IMR-90 (cell line): ENCODE measurements at regions not wholly inside any gene's neighbourhood (a gene's known extent, or its start where the extent isn't known, plus 50 kb on each side); places are given as distances from the start of the nearest gene placed in this dataset.

Experiments
- ATAC-seq: fragments of 200-7000 bp; cut with Tn5 transposase; 2 replicates; pipeline ENCODE4 v1.9.1; 2020; ENCODE audit warnings: low read depth, mild to moderate bottlenecking, moderate library complexity
- BruUV-seq: library from RNA; stranded (reverse); fragments of 400-500 nt; replicated peaks from 2 replicates; lab custom pipeline; 2021; lab: Mats Ljungman, UMichigan
- CTCF ChIA-PET: fragments of 300-600 bp; formaldehyde crosslinking; extraction: SDS; loops from one replicate; lab custom pipeline; 2021; ENCODE audit warnings: antibody characterized with exemption; lab: Yijun Ruan, JAX
- POLR2A ChIA-PET: fragments of 300-600 bp; sonication (Branson Sonifier 250); formaldehyde crosslinking; loops from one replicate; lab custom pipeline; 2022; ENCODE audit warnings: antibody characterized with exemption; ENCODE audit not compliant: unreplicated experiment; lab: Charles Lee
- DNase-seq: peaks from one replicate; pipeline ENCODE4 v3.0.0; 2013
- H2AFZ ChIP-seq: replicated peaks from 2 replicates; pipeline ENCODE3; 2013; ENCODE audit warnings: low read length, mild to moderate bottlenecking; ENCODE audit not compliant: poor library complexity
- H2AK5ac ChIP-seq: 2 replicates; pipeline ENCODE4 v1.6.1; 2013; ENCODE audit warnings: low read depth, low read length, inconsistent platforms
- H2AK9ac ChIP-seq: replicated peaks from 2 replicates; pipeline ENCODE3; 2013; ENCODE audit warnings: mild to moderate bottlenecking, low read depth, low read length, moderate library complexity; ENCODE audit not compliant: poor library complexity
- H2BK120ac ChIP-seq: 2 replicates; pipeline ENCODE4 v1.6.1; 2013; ENCODE audit warnings: low read depth, low read length, inconsistent platforms
- H2BK15ac ChIP-seq: 3 replicates; pipeline ENCODE4 v1.6.1; 2013; ENCODE audit warnings: low read depth, low read length, inconsistent platforms
- H2BK20ac ChIP-seq: 2 replicates; pipeline ENCODE4 v1.6.1; 2013; ENCODE audit warnings: low read depth, mild to moderate bottlenecking, inconsistent platforms, low read length, moderate library complexity
- H2BK5ac ChIP-seq: 2 replicates; pipeline ENCODE4 v1.6.1; 2013; ENCODE audit warnings: mild to moderate bottlenecking, low read depth, low read length, inconsistent platforms; ENCODE audit not compliant: poor library complexity, severe bottlenecking
- H3K14ac ChIP-seq: replicated peaks from 2 replicates; pipeline ENCODE4 v1.6.1; 2013; ENCODE audit warnings: low read depth, low read length, inconsistent platforms
- H3K18ac ChIP-seq: 2 replicates; pipeline ENCODE4 v1.6.1; 2013; ENCODE audit warnings: low read depth, low read length, control low read depth
- H3K23ac ChIP-seq: 2 replicates; pipeline ENCODE4 v1.6.1; 2013; ENCODE audit warnings: low read depth, low read length, inconsistent platforms
- H3K27ac ChIP-seq: 2 replicates; pipeline ENCODE4 v1.5.1; 2013; ENCODE audit warnings: mild to moderate bottlenecking, control low read depth, low read length; ENCODE audit not compliant: insufficient read depth
- H3K27me3 ChIP-seq: 2 replicates; pipeline ENCODE4 v1.6.1; 2013; ENCODE audit warnings: low read length; ENCODE audit not compliant: control insufficient read depth, insufficient read depth
- H3K36me3 ChIP-seq: 2 replicates; pipeline ENCODE4 v1.6.1; 2013; ENCODE audit warnings: low read length, mixed read lengths; ENCODE audit not compliant: control insufficient read depth, insufficient read depth
- H3K4ac ChIP-seq: 2 replicates; pipeline ENCODE4 v1.6.1; 2013; ENCODE audit warnings: low read depth, low read length, inconsistent platforms
- H3K4me1 ChIP-seq: 2 replicates; pipeline ENCODE4 v1.6.1; 2013; ENCODE audit warnings: low read length, mixed read lengths; ENCODE audit not compliant: control insufficient read depth, insufficient read depth
- H3K4me2 ChIP-seq: 2 replicates; pipeline ENCODE4 v1.6.1; 2013; ENCODE audit warnings: low read depth, mild to moderate bottlenecking, control low read depth, low read length, moderate library complexity
- H3K4me3 ChIP-seq: 2 replicates; pipeline ENCODE4 v1.5.1; 2013; ENCODE audit warnings: low read depth, mild to moderate bottlenecking, control low read depth, low read length, moderate library complexity; ENCODE audit not compliant: insufficient read depth
- H3K56ac ChIP-seq: 2 replicates; pipeline ENCODE4 v1.6.1; 2013; ENCODE audit warnings: low read length, inconsistent platforms; ENCODE audit not compliant: insufficient read depth; ENCODE audit errors: extremely low read depth
- H3K79me1 ChIP-seq, 2 experiments: 2 replicates each; pipeline ENCODE4 v1.6.1; 2013; ENCODE audit warnings: low read length in 2 of 2, inconsistent platforms in 1 of 2, low read depth in 1 of 2
- H3K9ac ChIP-seq: 2 replicates; pipeline ENCODE4 v1.6.1; 2013; ENCODE audit warnings: low read depth, low read length, control low read depth
- H3K9me1 ChIP-seq: 2 replicates; pipeline ENCODE4 v1.6.1; 2013; ENCODE audit warnings: low read length, inconsistent platforms; ENCODE audit not compliant: insufficient read depth
- H3K9me3 ChIP-seq: 2 replicates; pipeline ENCODE4 v1.6.1; 2013; ENCODE audit warnings: low read length; ENCODE audit not compliant: control insufficient read depth, insufficient read depth
- H4K20me1 ChIP-seq: 2 replicates; pipeline ENCODE4 v1.6.1; 2013; ENCODE audit warnings: low read length, inconsistent platforms; ENCODE audit not compliant: insufficient read depth
- H4K5ac ChIP-seq: 2 replicates; pipeline ENCODE4 v1.6.1; 2013; ENCODE audit warnings: mild to moderate bottlenecking, low read depth, low read length, control low read depth
- H4K8ac ChIP-seq, 2 experiments: 2 replicates each; pipeline ENCODE4 v1.6.1; 2013; ENCODE audit warnings: low read depth in 2 of 2, low read length in 2 of 2, control low read depth in 1 of 2, inconsistent platforms in 1 of 2
- H4K91ac ChIP-seq: 2 replicates; pipeline ENCODE4 v1.6.1; 2013; ENCODE audit warnings: low read depth, low read length, inconsistent platforms; ENCODE audit not compliant: insufficient read depth
- CTCF ChIP-seq: conservative IDR thresholded peaks from 2 replicates; pipeline ENCODE4 v1.5.1; 2012; ENCODE audit warnings: mild to moderate bottlenecking, low read depth, low read length, improper control_type of control experiment
- ELK1 ChIP-seq: fragments of 150-350 bp; IDR thresholded peaks from 2 replicates; pipeline ENCODE4 v1.6.1; 2016; ENCODE audit warnings: low read depth, mild to moderate bottlenecking, low read length, moderate library complexity, borderline replicate concordance
- FOS ChIP-seq: fragments of 150-350 bp; IDR thresholded peaks from 2 replicates; pipeline ENCODE4 v1.6.1; 2016; ENCODE audit warnings: low read depth, low read length
- MAFK ChIP-seq: IDR thresholded peaks from 2 replicates; pipeline ENCODE4 v1.6.1; 2012; ENCODE audit warnings: low read depth, low read length, improper control_type of control experiment
- MAZ ChIP-seq: IDR thresholded peaks from 2 replicates; pipeline ENCODE4 v1.6.1; 2012; ENCODE audit warnings: low read depth, mild to moderate bottlenecking, low read length, improper control_type of control experiment, moderate library complexity, borderline replicate concordance
- MXI1 ChIP-seq: IDR thresholded peaks from 2 replicates; pipeline ENCODE4 v1.6.1; 2012; ENCODE audit warnings: low read depth, mild to moderate bottlenecking, low read length, moderate library complexity, borderline replicate concordance
- NFE2L2 ChIP-seq: fragments of 150-350 bp; IDR thresholded peaks from 2 replicates; pipeline ENCODE4 v1.6.1; 2016; ENCODE audit warnings: low read depth, mild to moderate bottlenecking, low read length
- POLR2A ChIP-seq: IDR thresholded peaks from 2 replicates; pipeline ENCODE4 v1.6.1; 2012; ENCODE audit warnings: mild to moderate bottlenecking, low read depth, low read length
- RAD21 ChIP-seq: IDR thresholded peaks from 2 replicates; pipeline ENCODE4 v1.6.1; 2012; ENCODE audit warnings: low read length, improper control_type of control experiment
- RCOR1 ChIP-seq: IDR thresholded peaks from 2 replicates; pipeline ENCODE4 v1.6.1; 2012; ENCODE audit warnings: mild to moderate bottlenecking, low read length, improper control_type of control experiment; ENCODE audit not compliant: insufficient replicate concordance
- SMC3 ChIP-seq: fragments of 150-350 bp; IDR thresholded peaks from 2 replicates; pipeline ENCODE4 v1.6.1; 2016; ENCODE audit warnings: low read depth, mild to moderate bottlenecking, antibody characterized with exemption, low read length, moderate library complexity
- dilution Hi-C: fragments of 300-500 bp; cut with HindIII; formaldehyde crosslinking; loops from one replicate; pipeline ENCODE4 v1.14.3; 2018; ENCODE audit warnings: low sequenced_read_pairs; ENCODE audit not compliant: unreplicated experiment
- in situ Hi-C: fragments of 300-500 bp; cut with MboI; formaldehyde crosslinking; loops from 3 replicates; pipeline ENCODE4 v1.14.3; 2019; ENCODE audit warnings: low sequenced_read_pairs, inconsistent platforms, mixed read lengths
- intact Hi-C: fragments of 100-400 bp; cut with micrococcal nuclease; formaldehyde crosslinking; loops from 2 replicates; pipeline ENCODE4 v1.10.0; 2022

GRCh38 chr6:91433660-91434534 lies 847.0 kb upstream of the MAP3K7 start (continued):
- TF ChIP-seq MXI1 (no peak), SMC3 (no peak)

- Histone ChIP-seq H4K5ac (no peak overlapping the region), H3K14ac (no peak overlapping the region), H4K8ac (no peak overlapping the region), H3K4me2 (no peak overlapping the region), H3K9me3 (no peaks in the 10 kb centered on the region), H2AK9ac (no peak overlapping the region), H3K27ac (no peak overlapping the region), H2AK5ac (no peak overlapping the region), H3K79me1 (no peaks in the 10 kb centered on the region), H3K4ac (no peak overlapping the region), H3K9ac (no peak overlapping the region), H3K36me3 (no peaks in the 10 kb centered on the region), H2AFZ (no peak overlapping the region), H4K91ac (no peak overlapping the region), H4K20me1 (no peaks in the 10 kb centered on the region), H3K9me1 (0 out of 2 replicates have a peak, but pooled peaks cover 3% of the 10 kb centered on the region), H2BK20ac (no peak overlapping the region), H3K4me1 (peaks cover 4% of the 10 kb centered on the region), H2BK15ac (no peak overlapping the region), H3K27me3 (no peaks in the 10 kb centered on the region), H3K23ac (no peak overlapping the region), H3K4me3 (no peak overlapping the region), H3K18ac (no peak overlapping the region), H3K56ac (no peak overlapping the region), H2BK120ac (no peak overlapping the region), H2BK5ac (no peak overlapping the region)
- dilution Hi-C loops: no loop called here
- intact Hi-C loops: no loop called here
- BruUV-seq: no TSS peak
- no peak for ATAC-seq
- no peak for DNase-seq
- POLR2A ChIA-PET: no interaction called here
- CTCF ChIA-PET: interaction anchor here (0.7 kb wide), 1 partner anchor 13 kb away, joined by 4 read pairs; no protein-coding TSS in a partner anchor
- in situ Hi-C loops: no loop called here
- TF ChIP-seq ELK1 (no peak), CTCF (no peak), MAFK (no peak), FOS (no peak), POLR2A (no peak), RAD21 (no peak), RCOR1 (no peak), NFE2L2 (no peak), MAZ (no peak)
These were observed 842.2 kb upstream of the MAP3K7 start for GRCh38 chr6:91428953-91429560.
